PC-3 (cell line): ENCODE measurements at regions not wholly inside any gene's neighbourhood (a gene's known extent, or its start where the extent isn't known, plus 50 kb on each side); places are given as distances from the start of the nearest gene placed in this dataset.

Source experiments
- ATAC-seq: fragments of 200-7000 bp; cut with Tn5 transposase; 2 replicates; pipeline ENCODE4 v1.9.1; 2020; ENCODE audit warnings: mild to moderate bottlenecking, moderate library complexity
- BruUV-seq: library from RNA; stranded (reverse); fragments of 400-500 nt; replicated peaks from 2 replicates; lab custom pipeline; 2021; lab: Mats Ljungman, UMichigan
- CTCF ChIA-PET: fragments of 300-600 bp; sonication (Branson Sonifier 250); formaldehyde crosslinking; loops from one replicate; lab custom pipeline; 2022; ENCODE audit warnings: antibody characterized with exemption; lab: Charles Lee
- POLR2A ChIA-PET: fragments of 300-600 bp; sonication (Branson Sonifier 250); formaldehyde crosslinking; loops from one replicate; lab custom pipeline; 2022; ENCODE audit warnings: antibody characterized with exemption; ENCODE audit not compliant: unreplicated experiment; lab: Charles Lee
- DNase-seq: peaks from one replicate; pipeline ENCODE4 v3.0.0-alpha.2; 2015
- H2AFZ ChIP-seq: fragments of 300-600 bp; sonication (generic); 2 replicates; pipeline ENCODE4 v1.6.0; 2016; ENCODE audit warnings: antibody characterized with exemption, low read length
- H3F3A ChIP-seq: fragments of 300-600 bp; sonication (generic); one replicate; pipeline ENCODE4 v1.6.0; 2017; ENCODE audit warnings: antibody characterized with exemption, low read length, control low read depth, mild to moderate bottlenecking; ENCODE audit not compliant: unreplicated experiment
- H3K27ac ChIP-seq: fragments of 300-600 bp; sonication (generic); 2 replicates; pipeline ENCODE4 v1.5.1; 2016; ENCODE audit warnings: mild to moderate bottlenecking, low read length
- H3K27me3 ChIP-seq: fragments of 300-600 bp; sonication (generic); 2 replicates; pipeline ENCODE4 v1.6.1; 2016; ENCODE audit warnings: low read length, mixed read lengths
- H3K36me3 ChIP-seq: fragments of 300-600 bp; sonication (generic); 2 replicates; pipeline ENCODE4 v1.6.1; 2016; ENCODE audit warnings: low read depth, mixed run types, low read length, mixed read lengths
- H3K4me1 ChIP-seq: fragments of 300-600 bp; sonication (generic); 2 replicates; pipeline ENCODE4 v1.5.1; 2016; ENCODE audit warnings: low read length; ENCODE audit not compliant: insufficient read depth
- H3K4me2 ChIP-seq: fragments of 300-600 bp; sonication (generic); 2 replicates; pipeline ENCODE4 v1.6.0; 2016; ENCODE audit warnings: low read length
- H3K4me3 ChIP-seq: fragments of 300-600 bp; sonication (generic); 2 replicates; pipeline ENCODE4 v1.5.1; 2016; ENCODE audit warnings: mild to moderate bottlenecking, low read length, mixed read lengths
- H3K79me2 ChIP-seq: fragments of 300-600 bp; sonication (generic); 2 replicates; pipeline ENCODE4 v1.6.1; 2017; ENCODE audit warnings: low read length, mixed read lengths
- H3K9ac ChIP-seq: fragments of 300-600 bp; sonication (generic); 2 replicates; pipeline ENCODE4 v1.6.0; 2016; ENCODE audit warnings: mild to moderate bottlenecking, low read length
- H3K9me2 ChIP-seq: fragments of 300-600 bp; sonication (generic); replicated peaks from 2 replicates; pipeline ENCODE4 v1.6.1; 2016; ENCODE audit warnings: mixed run types, low read length, mixed read lengths
- H3K9me3 ChIP-seq: fragments of 300-600 bp; sonication (generic); 2 replicates; pipeline ENCODE4 v1.6.1; 2016; ENCODE audit warnings: low read length, mixed read lengths
- H4K20me1 ChIP-seq: fragments of 300-600 bp; sonication (generic); 2 replicates; pipeline ENCODE4 v1.6.1; 2016; ENCODE audit warnings: low read length, mixed read lengths
- EZH2 ChIP-seq: fragments of 300-600 bp; sonication (generic); IDR thresholded peaks from one replicate; pipeline ENCODE4 v1.6.1; 2017; ENCODE audit warnings: antibody characterized with exemption, mild to moderate bottlenecking, low read length; ENCODE audit not compliant: unreplicated experiment
- EZH2phosphoT487 ChIP-seq: fragments of 300-600 bp; sonication (generic); IDR thresholded peaks from 2 replicates; pipeline ENCODE4 v1.6.1; 2018; ENCODE audit warnings: mild to moderate bottlenecking, antibody characterized with exemption, low read length, borderline replicate concordance
- intact Hi-C: fragments of 100-400 bp; cut with micrococcal nuclease; formaldehyde crosslinking; loops from 2 replicates; pipeline ENCODE4 v1.9.0; 2023
- TF ChIP-seq, protein P1 (sequence below): fragments of 300-600 bp; sonication (generic); conservative IDR thresholded peaks from 2 replicates; pipeline ENCODE4 v1.5.1; 2017; ENCODE audit warnings: antibody characterized with exemption, low read depth, mild to moderate bottlenecking, low read length

DNA sequence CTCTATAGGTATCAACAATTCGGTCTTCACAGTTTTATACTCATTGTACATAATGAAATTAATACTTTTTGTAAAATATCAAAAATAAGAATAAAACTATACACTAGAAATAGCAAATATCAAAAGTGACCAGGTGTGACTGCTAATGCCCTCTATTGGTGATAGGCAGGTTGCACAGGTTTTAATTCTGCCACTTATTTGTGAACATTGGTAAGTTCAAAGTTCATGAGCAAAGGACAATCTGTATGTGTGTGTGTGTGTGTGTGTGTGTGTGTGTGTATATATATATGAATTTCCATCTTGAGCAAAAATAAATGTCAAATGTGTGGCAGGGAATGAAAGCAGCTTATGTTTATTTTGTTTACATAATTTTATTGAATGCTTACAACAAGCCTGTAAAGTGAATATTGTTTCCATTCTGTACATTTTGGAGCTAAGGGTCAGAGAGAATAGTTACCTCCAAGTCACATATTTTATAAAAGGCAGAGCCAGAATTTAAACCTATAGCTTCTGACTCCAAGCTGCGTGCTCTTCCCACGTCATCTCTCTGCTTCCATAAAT is 537.4 kb downstream of the CPS1 start:
- H2AFZ ChIP-seq, result no peak overlapping the region
- H3K79me2 ChIP-seq, result no peaks in the 10 kb centered on the region
- H3K36me3 ChIP-seq, result no peaks in the 10 kb centered on the region
- DNase-seq, result peak; percentile 63
- no peak overlapping the region for H3K27ac ChIP-seq
- H3K27me3 ChIP-seq, result no peaks in the 10 kb centered on the region
- H3K4me1 ChIP-seq, result no peaks in the 10 kb centered on the region
- ATAC-seq, result no peak
- H3K4me2 ChIP-seq, result no peak overlapping the region
- no peaks in the 10 kb centered on the region for H3K9me2 ChIP-seq
- no TSS peak for BruUV-seq
- ChIA-PET POLR2A (no interaction called here), CTCF (no interaction called here)
- peaks cover 6% of the 10 kb centered on the region; the same call in 1 of the 2 replicates for H3K9me3 ChIP-seq
- no peak for TF ChIP-seq EZH2phosphoT487
- TF ChIP-seq, protein P1, sequence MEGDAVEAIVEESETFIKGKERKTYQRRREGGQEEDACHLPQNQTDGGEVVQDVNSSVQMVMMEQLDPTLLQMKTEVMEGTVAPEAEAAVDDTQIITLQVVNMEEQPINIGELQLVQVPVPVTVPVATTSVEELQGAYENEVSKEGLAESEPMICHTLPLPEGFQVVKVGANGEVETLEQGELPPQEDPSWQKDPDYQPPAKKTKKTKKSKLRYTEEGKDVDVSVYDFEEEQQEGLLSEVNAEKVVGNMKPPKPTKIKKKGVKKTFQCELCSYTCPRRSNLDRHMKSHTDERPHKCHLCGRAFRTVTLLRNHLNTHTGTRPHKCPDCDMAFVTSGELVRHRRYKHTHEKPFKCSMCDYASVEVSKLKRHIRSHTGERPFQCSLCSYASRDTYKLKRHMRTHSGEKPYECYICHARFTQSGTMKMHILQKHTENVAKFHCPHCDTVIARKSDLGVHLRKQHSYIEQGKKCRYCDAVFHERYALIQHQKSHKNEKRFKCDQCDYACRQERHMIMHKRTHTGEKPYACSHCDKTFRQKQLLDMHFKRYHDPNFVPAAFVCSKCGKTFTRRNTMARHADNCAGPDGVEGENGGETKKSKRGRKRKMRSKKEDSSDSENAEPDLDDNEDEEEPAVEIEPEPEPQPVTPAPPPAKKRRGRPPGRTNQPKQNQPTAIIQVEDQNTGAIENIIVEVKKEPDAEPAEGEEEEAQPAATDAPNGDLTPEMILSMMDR, result peak; percentile 76
- H3K4me3 ChIP-seq, result no peak overlapping the region
- H4K20me1 ChIP-seq, result no peaks in the 10 kb centered on the region
- intact Hi-C loops, result no loop called here
- H3K9ac ChIP-seq, result no peak overlapping the region
- H3F3A ChIP-seq, result no peaks in the 10 kb centered on the region

DNA sequence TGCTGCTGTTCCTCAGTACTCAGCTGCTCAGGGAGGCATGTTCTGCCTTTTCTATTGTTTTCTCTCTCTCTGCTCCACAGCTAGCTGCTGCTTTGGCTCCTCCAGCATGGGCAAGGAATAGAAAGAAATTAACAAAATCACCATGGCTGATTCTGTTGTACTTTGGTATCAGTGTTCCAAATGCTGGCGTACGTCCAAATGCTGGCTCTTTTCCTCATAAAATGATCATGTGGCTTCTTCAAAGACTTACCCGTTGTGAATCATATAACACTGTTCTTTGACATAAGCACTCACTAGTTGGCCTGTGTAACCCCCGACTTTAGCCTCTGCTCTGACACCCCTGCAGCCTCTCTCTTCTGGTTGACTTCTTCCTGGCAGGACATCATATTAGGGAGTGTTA is 547.6 kb downstream of the CPS1 start:
- ATAC-seq (no peak), DNase-seq (peak; percentile 31)
- H2AFZ ChIP-seq, result no peak overlapping the region
- CTCF ChIA-PET, result no interaction called here
- no peaks in the 10 kb centered on the region for H3K79me2 ChIP-seq
- H3K4me2 ChIP-seq, result no peak overlapping the region
- no peak overlapping the region for H3K4me3 ChIP-seq
- H3K27me3 ChIP-seq, result no peaks in the 10 kb centered on the region
- TF ChIP-seq, protein P1, result no peak
- TF ChIP-seq EZH2phosphoT487 (no peak), EZH2 (no peak)
- no peaks in the 10 kb centered on the region for H3K9me2 ChIP-seq
- H3K36me3 ChIP-seq, result no peaks in the 10 kb centered on the region
- no peaks in the 10 kb centered on the region for H4K20me1 ChIP-seq
- H3K9ac ChIP-seq, result no peak overlapping the region
- no peaks in the 10 kb centered on the region for H3K9me3 ChIP-seq
- no TSS peak for BruUV-seq
- intact Hi-C loops, result no loop called here
- POLR2A ChIA-PET, result interaction anchor here (0.6 kb wide), 1 partner anchor 603 kb away, joined by 3 read pairs; no protein-coding TSS in a partner anchor
- H3K4me1 ChIP-seq, result no peaks in the 10 kb centered on the region
- no peaks in the 10 kb centered on the region for H3F3A ChIP-seq
- no peak overlapping the region for H3K27ac ChIP-seq

DNA sequence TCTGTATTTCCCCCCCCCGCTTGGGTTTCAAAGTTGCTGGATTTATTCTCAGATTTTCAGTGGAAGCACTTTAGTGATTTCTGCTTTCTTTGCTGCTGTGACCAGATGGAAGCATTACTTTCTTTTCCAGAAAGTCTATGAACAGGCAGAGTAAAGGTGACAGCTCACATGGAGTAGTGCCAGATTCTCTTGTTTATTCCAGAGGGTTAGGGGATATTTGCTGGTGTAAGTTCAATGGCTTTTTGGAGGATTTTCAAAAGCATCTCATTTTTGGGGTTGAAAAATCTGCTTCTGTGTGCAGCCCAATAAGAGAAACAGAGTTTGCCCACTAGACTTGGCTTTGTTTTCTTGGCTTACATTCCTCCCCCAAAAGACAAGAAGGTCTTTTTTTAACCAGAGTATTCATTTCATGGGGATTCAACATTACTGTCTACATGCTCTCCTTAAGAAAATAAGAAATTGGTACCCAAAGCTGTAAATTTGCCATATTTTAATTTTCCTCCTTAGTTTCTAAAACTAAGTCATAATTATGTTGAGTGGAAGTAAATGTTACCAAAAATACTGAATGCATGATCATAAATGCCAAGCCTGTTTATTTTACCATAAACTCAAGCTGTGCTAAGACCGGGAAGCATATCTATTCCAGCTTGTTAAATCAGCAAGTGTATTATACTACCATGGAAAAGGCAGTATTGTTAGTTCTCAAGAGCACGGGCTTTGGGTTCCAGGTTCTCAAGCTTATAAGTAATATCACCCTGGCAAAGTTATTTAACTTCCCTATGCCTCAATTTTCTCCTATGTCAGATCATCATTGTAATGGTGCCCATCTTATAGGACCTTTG is 557.2 kb downstream of the CPS1 start:
- CTCF ChIA-PET, result no interaction called here
- H3K9me3 ChIP-seq, result no peaks in the 10 kb centered on the region
- POLR2A ChIA-PET, result no interaction called here
- H3K79me2 ChIP-seq, result no peaks in the 10 kb centered on the region
- H3K4me1 ChIP-seq, result peaks cover 36% of the 10 kb centered on the region
- H3K27ac ChIP-seq, result no peak overlapping the region
- TF ChIP-seq EZH2 (no peak), EZH2phosphoT487 (no peak)
- TF ChIP-seq, protein P1, result no peak
- no peak overlapping the region for H3K9ac ChIP-seq
- no peak overlapping the region for H3K4me3 ChIP-seq
- H3K27me3 ChIP-seq, result no peaks in the 10 kb centered on the region
- BruUV-seq, result no TSS peak
- no peaks in the 10 kb centered on the region for H4K20me1 ChIP-seq
- DNase-seq (no peak), ATAC-seq (no peak)
- no peaks in the 10 kb centered on the region for H3K36me3 ChIP-seq
- intact Hi-C loops, result no loop called here
- H3K4me2 ChIP-seq, result no peak overlapping the region
- no peak overlapping the region for H2AFZ ChIP-seq
- no peaks in the 10 kb centered on the region for H3K9me2 ChIP-seq
- H3F3A ChIP-seq, result no peaks in the 10 kb centered on the region
